ENCODE measurements at regions not wholly inside any gene's neighbourhood (a gene's known extent, or its start where the extent isn't known, plus 50 kb on each side); places are given as distances from the start of the nearest gene placed in this dataset.

GRCh38 chr2:20509770-20510490, 63.1 kb downstream of the RHOB start:
- TF ChIP-seq CTCF (IDR thresholded peaks at IDR 0.05): no peak
- TF ChIP-seq POLR2A (IDR thresholded peaks at IDR 0.05): no peak

Data from adrenal gland (tissue), 5 donors.